HG03064 (cell line): ENCODE measurements at regions not wholly inside any gene's neighbourhood (a gene's known extent, or its start where the extent isn't known, plus 50 kb on each side); places are given as distances from the start of the nearest gene placed in this dataset.

Experiments used
- ATAC-seq: cut with Tn5 transposase; IDR thresholded peaks from one replicate; pipeline ENCODE4 v1.9.1; 2021; ENCODE audit warnings: low read depth; ENCODE audit not compliant: unreplicated experiment

- no peak for ATAC-seq
Observed at GRCh38 chr13:107713314-107713713, 502.0 kb downstream of the LIG4 start.

GRCh38 chr13:107712145-107712860 is 503.0 kb downstream of the LIG4 start:
- no peak for ATAC-seq

- ATAC-seq: no peak
Observed at GRCh38 chr13:107690181-107690580, 525.2 kb downstream of the LIG4 start.

GRCh38 chr13:107685876-107686275 is 529.5 kb downstream of the LIG4 start:
- ATAC-seq: no peak

- no peak for ATAC-seq
Observed at GRCh38 chr13:107681600-107681999, 533.7 kb downstream of the LIG4 start.

- no peak for ATAC-seq
Observed at GRCh38 chr13:107680115-107680514, 535.2 kb downstream of the LIG4 start.

GRCh38 chr13:107678075-107678689 is 537.2 kb downstream of the LIG4 start:
- no peak for ATAC-seq

- ATAC-seq: no peak
Observed at GRCh38 chr13:107675847-107676550, 539.3 kb downstream of the LIG4 start.

- no peak for ATAC-seq
Observed at GRCh38 chr13:107669391-107669993, 545.8 kb downstream of the LIG4 start.

- ATAC-seq: no peak
Observed at GRCh38 chr13:107665926-107666458, 549.3 kb downstream of the LIG4 start.

GRCh38 chr13:107650081-107650701 is 565.1 kb downstream of the LIG4 start:
- no peak for ATAC-seq

GRCh38 chr13:107649079-107649478 is 566.3 kb downstream of the LIG4 start:
- ATAC-seq: no peak

- ATAC-seq: no peak
Observed at GRCh38 chr13:107644136-107644535, 571.2 kb downstream of the LIG4 start.

- no peak for ATAC-seq
Observed at GRCh38 chr13:107643615-107644014, 571.7 kb downstream of the LIG4 start.

GRCh38 chr13:107642831-107643230 is 572.5 kb downstream of the LIG4 start:
- ATAC-seq: no peak

- no peak for ATAC-seq
Observed at GRCh38 chr13:107641574-107641973, 573.8 kb downstream of the LIG4 start.

GRCh38 chr13:107625648-107626047 is 589.7 kb downstream of the LIG4 start:
- ATAC-seq: no peak

- ATAC-seq: no peak
Observed at GRCh38 chr13:107617527-107617926, 597.8 kb downstream of the LIG4 start.

- no peak for ATAC-seq
Observed at GRCh38 chr13:107612376-107612775, 603.0 kb downstream of the LIG4 start.

- no peak for ATAC-seq
Observed at GRCh38 chr13:107608736-107609135, 606.6 kb downstream of the LIG4 start.

GRCh38 chr13:107600971-107601370 is 614.4 kb downstream of the LIG4 start:
- no peak for ATAC-seq
